Lung (tissue), 11 donors: ENCODE measurements at regions not wholly inside any gene's neighbourhood (a gene's known extent, or its start where the extent isn't known, plus 50 kb on each side); places are given as distances from the start of the nearest gene placed in this dataset.

Source experiments
- ATAC-seq: fragments of 200-7000 bp; cut with Tn5 transposase; one replicate; pipeline ENCODE4 v1.9.1; 2020; ENCODE audit warnings: moderate number of reproducible peaks; ENCODE audit not compliant: insufficient read depth, low FRiP score
- DNase-seq, 3 donors: peaks; one replicate each; pipeline ENCODE4 v3.0.0-alpha.2; 2013 to 2017
- H3K27ac ChIP-seq, 2 donors: one replicate each; pipeline ENCODE4 v1.5.1; 2013; ENCODE audit warnings: mild to moderate bottlenecking in 2 of 2, moderate library complexity in 2 of 2, control low read depth in 1 of 2, inconsistent platforms in 1 of 2, low read depth in 1 of 2, low read length in 1 of 2
- H3K27me3 ChIP-seq, 3 donors: one replicate each; pipeline ENCODE4 v1.5.1; 2013; ENCODE audit warnings: low read length in 2 of 3; ENCODE audit not compliant: control insufficient read depth in 3 of 3, insufficient read depth in 3 of 3
- H3K36me3 ChIP-seq, 4 donors: one replicate each; pipeline ENCODE4 v1.5.1; 2013; ENCODE audit warnings: low read length in 4 of 4, mild to moderate bottlenecking in 1 of 4, moderate library complexity in 1 of 4; ENCODE audit not compliant: control insufficient read depth in 4 of 4, insufficient read depth in 4 of 4
- H3K4me1 ChIP-seq, 5 donors: one replicate each; pipeline ENCODE4 v1.5.1; 2013; ENCODE audit warnings: low read length in 5 of 5, mild to moderate bottlenecking in 2 of 5, moderate library complexity in 1 of 5; ENCODE audit not compliant: control insufficient read depth in 5 of 5, insufficient read depth in 5 of 5
- H3K4me3 ChIP-seq: one replicate; pipeline ENCODE4 v1.5.1; 2013; ENCODE audit warnings: mild to moderate bottlenecking, control low read depth, moderate library complexity
- H3K9ac ChIP-seq, 2 donors: one replicate each; pipeline ENCODE4 v1.5.1; 2013; ENCODE audit warnings: low read length in 2 of 2, control low read depth in 1 of 2; ENCODE audit not compliant: insufficient read depth in 1 of 2
- H3K9me3 ChIP-seq, 4 donors: one replicate each; pipeline ENCODE4 v1.5.1; 2013; ENCODE audit warnings: low read length in 3 of 4, mild to moderate bottlenecking in 1 of 4, moderate library complexity in 1 of 4; ENCODE audit not compliant: control insufficient read depth in 4 of 4, insufficient read depth in 3 of 4
- WGBS, 2 donors: extraction: QIAGEN DNeasy Blood & Tissue Kit; methylation state at CpG; one replicate each; pipeline ENCODE4 v1.1.7; 2013; 5-methylcytosine and 5-hydroxymethylcytosine counted together
- TF ChIP-seq, protein P1 (sequence below): IDR thresholded peaks from 2 replicates; pipeline ENCODE4 v1.5.1; 2012; ENCODE audit warnings: mild to moderate bottlenecking; ENCODE audit errors: control extremely low read depth, extremely low read depth
- donor health status: control.
- donor health status: control.
- donor health status: Bipolar disorder and iron deficiency.
- donor health status: healthy.
- donor health status: DM: yes; HTN: yes; CAD: no.

DNA sequence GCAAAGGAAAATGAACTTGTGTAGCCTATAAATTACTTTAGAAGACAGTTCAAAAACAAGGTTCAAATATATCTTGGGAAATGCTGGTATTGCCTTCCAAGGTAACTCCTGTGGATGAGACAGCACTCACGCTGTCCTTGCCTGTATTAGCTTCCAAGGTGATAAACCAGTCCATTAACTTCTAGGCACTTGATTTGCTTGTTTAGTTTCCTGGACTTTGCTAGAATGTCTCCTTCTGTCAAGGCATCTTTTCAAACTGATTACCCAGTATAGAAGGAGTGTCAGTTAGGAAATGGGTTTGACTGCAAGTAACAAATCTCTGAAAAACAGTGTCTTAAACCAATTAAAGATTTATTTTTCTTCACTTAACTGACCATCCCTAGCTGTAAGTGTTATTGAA is 103.4 kb upstream of the SLC22A23 start:
- Histone ChIP-seq H3K9ac (no peak overlapping the region), H3K4me3 (no peak overlapping the region), H3K36me3 (no peaks in the 10 kb centered on the region), H3K27ac (no peak overlapping the region), H3K4me1 (no peaks in the 10 kb centered on the region), H3K9me3 (peaks cover 0 to 3% (median 0%) of the 10 kb centered on the region in 4 donors), H3K27me3 (no peaks in the 10 kb centered on the region)
- DNase-seq = no peak
- TF ChIP-seq, protein P1, sequence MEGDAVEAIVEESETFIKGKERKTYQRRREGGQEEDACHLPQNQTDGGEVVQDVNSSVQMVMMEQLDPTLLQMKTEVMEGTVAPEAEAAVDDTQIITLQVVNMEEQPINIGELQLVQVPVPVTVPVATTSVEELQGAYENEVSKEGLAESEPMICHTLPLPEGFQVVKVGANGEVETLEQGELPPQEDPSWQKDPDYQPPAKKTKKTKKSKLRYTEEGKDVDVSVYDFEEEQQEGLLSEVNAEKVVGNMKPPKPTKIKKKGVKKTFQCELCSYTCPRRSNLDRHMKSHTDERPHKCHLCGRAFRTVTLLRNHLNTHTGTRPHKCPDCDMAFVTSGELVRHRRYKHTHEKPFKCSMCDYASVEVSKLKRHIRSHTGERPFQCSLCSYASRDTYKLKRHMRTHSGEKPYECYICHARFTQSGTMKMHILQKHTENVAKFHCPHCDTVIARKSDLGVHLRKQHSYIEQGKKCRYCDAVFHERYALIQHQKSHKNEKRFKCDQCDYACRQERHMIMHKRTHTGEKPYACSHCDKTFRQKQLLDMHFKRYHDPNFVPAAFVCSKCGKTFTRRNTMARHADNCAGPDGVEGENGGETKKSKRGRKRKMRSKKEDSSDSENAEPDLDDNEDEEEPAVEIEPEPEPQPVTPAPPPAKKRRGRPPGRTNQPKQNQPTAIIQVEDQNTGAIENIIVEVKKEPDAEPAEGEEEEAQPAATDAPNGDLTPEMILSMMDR = no peak
- no peak for ATAC-seq
- WGBS, 2 donors = 100% methylated on average over 1 of the region's 1 CpG

DNA sequence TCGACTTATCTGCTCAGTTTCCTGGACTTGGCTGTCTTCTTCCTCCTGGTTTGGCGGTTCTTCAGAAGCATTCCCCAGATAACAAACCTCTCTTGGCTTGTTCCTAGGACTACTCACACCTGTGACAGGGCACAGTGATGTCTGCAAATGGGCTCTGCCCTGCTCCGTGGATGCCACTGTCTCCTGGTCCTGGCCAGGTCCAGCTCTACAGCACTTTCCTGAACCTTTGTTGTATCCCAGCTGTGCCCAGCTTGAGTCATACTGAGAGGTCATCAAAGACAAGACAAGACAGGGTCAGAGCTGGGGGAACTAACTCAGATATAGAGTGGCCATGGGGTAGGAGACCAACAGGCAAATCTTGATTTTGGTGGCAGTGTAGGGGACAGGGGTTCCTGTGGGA is 102.7 kb upstream of the SLC22A23 start:
- Histone ChIP-seq H3K9ac (no peak overlapping the region), H3K27ac (no peak overlapping the region), H3K9me3 (no peaks in the 10 kb centered on the region), H3K4me1 (no peaks in the 10 kb centered on the region), H3K4me3 (no peak overlapping the region), H3K27me3 (no peaks in the 10 kb centered on the region), H3K36me3 (no peaks in the 10 kb centered on the region)
- DNase-seq (no peak), ATAC-seq (no peak)
- TF ChIP-seq, protein P1 = no peak
- 70 to 82% methylated on average over 3 of the region's 3 CpGs for WGBS, 2 donors

DNA sequence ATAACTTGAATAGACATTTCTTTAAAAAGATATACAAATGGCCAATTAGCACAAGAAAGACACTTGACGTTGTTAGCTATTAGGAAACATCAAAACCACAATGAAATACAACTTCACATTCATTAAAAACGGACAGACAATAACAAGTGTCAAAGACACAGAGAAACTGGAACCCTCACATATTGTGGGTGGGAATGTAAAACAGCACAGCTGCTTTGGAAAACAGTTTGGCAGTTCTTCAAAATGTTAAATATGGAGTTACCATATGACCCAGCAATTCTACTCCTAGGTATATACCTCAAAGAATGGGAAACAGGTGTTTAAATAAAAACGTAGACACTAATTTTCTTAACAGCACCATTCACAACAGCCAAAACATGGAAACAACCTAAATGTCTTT is 100.5 kb upstream of the SLC22A23 start:
- Histone ChIP-seq H3K27me3 (no peaks in the 10 kb centered on the region), H3K9me3 (peaks cover 0 to 2% (median 0%) of the 10 kb centered on the region in 4 donors), H3K4me3 (no peak overlapping the region), H3K27ac (no peak overlapping the region), H3K36me3 (no peaks in the 10 kb centered on the region), H3K4me1 (no peaks in the 10 kb centered on the region), H3K9ac (no peak overlapping the region)
- ATAC-seq (no peak), DNase-seq (no peak)
- TF ChIP-seq, protein P1 = no peak
- WGBS, 2 donors = 63 to 69% methylated on average over 3 of the region's 3 CpGs

DNA sequence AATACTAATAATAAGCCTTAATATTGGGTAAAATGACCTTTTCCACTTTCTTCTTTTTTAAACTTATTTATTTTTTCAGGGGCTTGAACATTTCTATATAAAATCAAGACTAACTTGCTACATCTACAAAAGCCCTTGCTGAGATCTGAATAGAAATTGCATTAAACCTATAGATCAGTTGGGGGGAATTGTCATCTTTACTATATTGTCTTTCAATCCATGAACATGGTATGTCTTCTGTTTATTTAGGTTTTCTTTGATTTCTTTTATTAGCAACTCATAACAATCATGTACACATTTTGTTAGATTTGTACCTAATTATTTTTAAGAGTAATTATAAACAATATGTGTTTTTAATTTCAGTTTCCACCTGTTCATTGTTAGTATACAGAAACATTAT is 96.4 kb upstream of the SLC22A23 start:
- Histone ChIP-seq H3K4me3 (no peak overlapping the region), H3K9me3 (peaks cover 0 to 2% (median 0%) of the 10 kb centered on the region in 4 donors), H3K9ac (no peak overlapping the region), H3K27me3 (no peaks in the 10 kb centered on the region), H3K27ac (no peak overlapping the region), H3K4me1 (no peaks in the 10 kb centered on the region), H3K36me3 (no peaks in the 10 kb centered on the region)
- TF ChIP-seq, protein P1 = no peak
- DNase-seq (no peak), ATAC-seq (no peak)
